HCT116 (cell line): ENCODE measurements at regions not wholly inside any gene's neighbourhood (a gene's known extent, or its start where the extent isn't known, plus 50 kb on each side); places are given as distances from the start of the nearest gene placed in this dataset.

ENCODE experiments used
- ATAC-seq: fragments of 200-7000 bp; cut with Tn5 transposase; 2 replicates; pipeline ENCODE4 v1.9.1; 2020; ENCODE audit warnings: mild to moderate bottlenecking, moderate library complexity
- BruUV-seq: library from RNA; stranded (reverse); fragments of 400-500 nt; replicated peaks from 2 replicates; lab custom pipeline; 2021; lab: Mats Ljungman, UMichigan
- CTCF ChIA-PET: fragments of 300-600 bp; sonication (Branson Sonifier 250); formaldehyde crosslinking; loops from one replicate; lab custom pipeline; 2021; ENCODE audit warnings: antibody characterized with exemption; lab: Charles Lee
- POLR2A ChIA-PET: fragments of 300-600, 350-600 bp; sonication (Branson Sonifier 250); formaldehyde crosslinking; loops from one replicate; lab custom pipeline; 2021; ENCODE audit warnings: antibody characterized with exemption; lab: Charles Lee
- RAD21 ChIA-PET, 2 experiments: fragments of 300-600 bp; sonication (Branson Sonifier 250); formaldehyde crosslinking; loops; one replicate each; lab custom pipeline; 2023; ENCODE audit warnings: low total read pairs in 2 of 2; ENCODE audit not compliant: uncharacterized antibody in 2 of 2, unreplicated experiment in 2 of 2, low non-redundant PET in 1 of 2; lab: Charles Lee
- DNase-seq: peaks from one replicate; pipeline ENCODE4 v3.0.0-alpha.2; 2010; ENCODE audit warnings: low read depth, low spot score
- H2AFZ ChIP-seq: fragments of 200-600 bp; shearing (Covaris generic), sonication (generic); 2 replicates; pipeline ENCODE4 v1.6.1; 2017; ENCODE audit warnings: low read depth, mixed run types, mixed read lengths, antibody characterized with exemption, low read length; ENCODE audit not compliant: poor library complexity, severe bottlenecking
- H3K27ac ChIP-seq: 2 replicates; pipeline ENCODE4 v1.5.1; 2012; ENCODE audit warnings: low read depth, low read length
- H3K27me3 ChIP-seq: fragments of 200-600 bp; sonication (generic); 2 replicates; pipeline ENCODE4 v1.6.1; 2016; ENCODE audit warnings: mixed run types, low read length, mixed read lengths; ENCODE audit not compliant: insufficient read depth
- H3K36me3 ChIP-seq, 2 experiments: fragments of 200-500 bp in 1 of 2; fragments of 200-600 bp in 1 of 2; sonication (Bioruptor generic) in 1 of 2; sonication (generic) in 1 of 2; 2 replicates each; pipeline versions ENCODE4 v1.5.1 to v1.6.1; 2014 to 2016; ENCODE audit warnings: low read length in 2 of 2, inconsistent platforms in 1 of 2, mixed read lengths in 1 of 2, mixed run types in 1 of 2; ENCODE audit not compliant: insufficient read depth in 2 of 2, control insufficient read depth in 1 of 2
- H3K4me1 ChIP-seq, 2 experiments: fragments of 200-600 bp in 1 of 2; sonication (generic) in 1 of 2; 2 replicates each; pipeline versions ENCODE4 v1.5.1 to v1.6.1; 2012 to 2017; ENCODE audit warnings: low read length in 2 of 2, inconsistent platforms in 1 of 2, mild to moderate bottlenecking in 1 of 2, mixed read lengths in 1 of 2, mixed run types in 1 of 2, moderate library complexity in 1 of 2; ENCODE audit not compliant: insufficient read depth in 2 of 2, control insufficient read depth in 1 of 2
- H3K4me2 ChIP-seq: fragments of 200-600 bp; sonication (generic); 2 replicates; pipeline ENCODE4 v1.6.1; 2017; ENCODE audit warnings: mixed run types, low read length, mixed read lengths
- H3K4me3 ChIP-seq, 2 experiments: fragments of 200-600 bp in 1 of 2; sonication (generic) in 1 of 2; replicated peaks in 1 of 2; 2 replicates each; pipeline ENCODE4 v1.5.1; 2011 to 2016; ENCODE audit warnings: low read length in 2 of 2, control low read depth in 1 of 2, low read depth in 1 of 2, mild to moderate bottlenecking in 1 of 2, mixed read lengths in 1 of 2, mixed run types in 1 of 2
- H3K79me2 ChIP-seq: fragments of 200-600 bp; sonication (generic); 2 replicates; pipeline ENCODE4 v1.6.1; 2017; ENCODE audit warnings: mild to moderate bottlenecking, mixed run types, low read length, moderate library complexity, mixed read lengths; ENCODE audit not compliant: insufficient read depth
- H3K9ac ChIP-seq: fragments of 200-600 bp; sonication (generic); 2 replicates; pipeline ENCODE4 v1.6.1; 2016; ENCODE audit warnings: low read length, mixed read lengths
- H3K9me2 ChIP-seq: fragments of 200-600 bp; sonication (generic), shearing (Covaris generic); 2 replicates; pipeline ENCODE4 v1.6.1; 2017; ENCODE audit warnings: mixed run types, mild to moderate bottlenecking, moderate library complexity; ENCODE audit not compliant: insufficient read depth
- H3K9me3 ChIP-seq, 2 experiments: fragments of 200-500 bp in 1 of 2; fragments of 200-600 bp in 1 of 2; sonication (Bioruptor generic) in 1 of 2; sonication (generic) in 1 of 2; 2 replicates each; pipeline ENCODE4 v1.6.1; 2014 to 2017; ENCODE audit warnings: low read length in 2 of 2, mixed read lengths in 2 of 2, inconsistent platforms in 1 of 2, low read depth in 1 of 2, mild to moderate bottlenecking in 1 of 2, mixed run types in 1 of 2, moderate library complexity in 1 of 2; ENCODE audit not compliant: control insufficient read depth in 1 of 2, insufficient read depth in 1 of 2
- H4K20me1 ChIP-seq: fragments of 200-600 bp; sonication (generic), shearing (Covaris generic); 2 replicates; pipeline ENCODE4 v1.6.1; 2017; ENCODE audit warnings: mixed run types, mild to moderate bottlenecking, moderate library complexity; ENCODE audit not compliant: insufficient read depth
- CBX3 ChIP-seq: IDR thresholded peaks from 2 replicates; pipeline ENCODE4 v1.6.1; 2012; ENCODE audit warnings: low read depth
- CEBPB ChIP-seq: IDR thresholded peaks from 2 replicates; pipeline ENCODE4 v1.6.1; 2012; ENCODE audit warnings: low read depth
- CTCF ChIP-seq, 3 experiments: fragments of 200-600 bp in 1 of 3; sonication (generic) in 1 of 3; IDR thresholded peaks in 2 of 3; conservative IDR thresholded peaks in 1 of 3; 2 replicates each; pipeline ENCODE4 v1.5.1; 2012 to 2017; ENCODE audit warnings: low read depth in 2 of 3, low read length in 2 of 3, antibody characterized with exemption in 1 of 3, borderline replicate concordance in 1 of 3, control low read depth in 1 of 3, mild to moderate bottlenecking in 1 of 3, mixed read lengths in 1 of 3, mixed run types in 1 of 3, moderate library complexity in 1 of 3; ENCODE audit not compliant: insufficient read depth in 1 of 3
- EGR1 ChIP-seq: IDR thresholded peaks from 2 replicates; pipeline ENCODE4 v1.6.1; 2012; ENCODE audit warnings: low read depth
- EZH2 ChIP-seq: fragments of 200-600 bp; sonication (generic); IDR thresholded peaks from 2 replicates; pipeline ENCODE4 v1.6.1; 2017; ENCODE audit warnings: antibody characterized with exemption, mixed run types
- FOSL1 ChIP-seq: IDR thresholded peaks from 2 replicates; pipeline ENCODE4 v1.6.1; 2012; ENCODE audit warnings: low read depth
- POLR2AphosphoS5 ChIP-seq: IDR thresholded peaks from 2 replicates; pipeline ENCODE4 v1.6.1; 2011; ENCODE audit warnings: mild to moderate bottlenecking, low read depth, low read length, moderate library complexity
- RAD21 ChIP-seq: IDR thresholded peaks from 2 replicates; pipeline ENCODE4 v1.6.1; 2012; ENCODE audit warnings: low read depth, mild to moderate bottlenecking
- SP1 ChIP-seq: IDR thresholded peaks from 2 replicates; pipeline ENCODE4 v1.6.1; 2012; ENCODE audit warnings: low read depth
- SRF ChIP-seq: IDR thresholded peaks from 2 replicates; pipeline ENCODE4 v1.6.1; 2012; ENCODE audit warnings: low read depth
- YY1 ChIP-seq: IDR thresholded peaks from 2 replicates; pipeline ENCODE4 v1.6.1; 2011; ENCODE audit warnings: low read length, low read depth, moderate library complexity, mild to moderate bottlenecking; ENCODE audit not compliant: insufficient replicate concordance; ENCODE audit errors: extremely low read depth
- ZFX ChIP-seq: fragments of 450-650 bp; IDR thresholded peaks from 2 replicates; pipeline ENCODE4 v1.6.1; 2017
- ZNF274 ChIP-seq: fragments of 200-500 bp; sonication (Bioruptor generic); IDR thresholded peaks from 2 replicates; pipeline ENCODE4 v1.6.1; 2014; ENCODE audit warnings: mild to moderate bottlenecking, low read depth, low read length, inconsistent platforms
- intact Hi-C: fragments of 100-400 bp; cut with micrococcal nuclease; formaldehyde crosslinking; loops from 2 replicates; pipeline ENCODE4 v1.10.0; 2022
- TF ChIP-seq, protein P1 (sequence below): IDR thresholded peaks from 2 replicates; pipeline ENCODE4 v1.6.1; 2012
- TF ChIP-seq, protein P2 (sequence below): IDR thresholded peaks from 2 replicates; pipeline ENCODE4 v1.6.1; 2012; ENCODE audit warnings: low read depth

DNA sequence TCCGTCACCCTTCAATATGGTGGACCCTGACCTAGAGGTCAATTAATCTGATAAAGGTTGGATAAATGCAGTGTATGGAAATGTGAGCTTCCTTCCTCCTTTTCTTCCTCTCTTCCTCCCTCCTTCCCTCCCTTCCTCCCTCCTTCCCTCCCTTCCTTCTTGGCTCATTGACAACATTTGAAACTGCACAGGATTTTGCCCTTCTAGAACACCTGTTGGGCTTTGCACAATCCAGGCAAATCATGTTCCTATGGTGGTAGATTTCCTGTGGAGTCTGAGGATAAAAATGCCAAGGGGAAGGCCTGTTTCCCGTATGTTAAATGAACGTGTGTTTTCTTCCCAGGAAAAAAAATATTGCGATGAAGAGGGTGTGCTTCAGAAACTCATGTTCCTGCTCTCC, 642.8 kb downstream of the EPM2A start:
- Histone ChIP-seq H3K9ac (no peak overlapping the region), H3K9me3 (no peaks in the 10 kb centered on the region), H4K20me1 (no peaks in the 10 kb centered on the region), H3K27me3 (no peaks in the 10 kb centered on the region), H3K4me3 (no peak overlapping the region), H3K27ac (no peak overlapping the region), H2AFZ (no peak overlapping the region), H3K79me2 (no peaks in the 10 kb centered on the region), H3K36me3 (no peaks in the 10 kb centered on the region), H3K4me2 (no peak overlapping the region), H3K9me2 (no peaks in the 10 kb centered on the region), H3K4me1 (no peaks in the 10 kb centered on the region)
- DNase-seq (no peak), ATAC-seq (no peak)
- POLR2A ChIA-PET, result no interaction called here
- no TSS peak for BruUV-seq
- CTCF ChIA-PET, result no interaction called here
- TF ChIP-seq YY1 (no peak), ZFX (no peak), CBX3 (no peak), EZH2 (no peak), EGR1 (no peak), SP1 (no peak), SRF (no peak), RAD21 (no peak), FOSL1 (no peak), CEBPB (no peak), POLR2AphosphoS5 (no peak), ZNF274 (no peak), CTCF (IDR thresholded peaks at IDR 0.05 in 2 of 3, conservative IDR thresholded peaks at IDR 0.05 in 1 of 3; ENCODE audit: borderline replicate concordance in 1 of 3, insufficient read depth in 1 of 3, low read depth in 2 of 3, low read length in 2 of 3) (no peak)
- TF ChIP-seq, protein P1, sequence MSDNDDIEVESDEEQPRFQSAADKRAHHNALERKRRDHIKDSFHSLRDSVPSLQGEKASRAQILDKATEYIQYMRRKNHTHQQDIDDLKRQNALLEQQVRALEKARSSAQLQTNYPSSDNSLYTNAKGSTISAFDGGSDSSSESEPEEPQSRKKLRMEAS, result no peak
- TF ChIP-seq, protein P2, sequence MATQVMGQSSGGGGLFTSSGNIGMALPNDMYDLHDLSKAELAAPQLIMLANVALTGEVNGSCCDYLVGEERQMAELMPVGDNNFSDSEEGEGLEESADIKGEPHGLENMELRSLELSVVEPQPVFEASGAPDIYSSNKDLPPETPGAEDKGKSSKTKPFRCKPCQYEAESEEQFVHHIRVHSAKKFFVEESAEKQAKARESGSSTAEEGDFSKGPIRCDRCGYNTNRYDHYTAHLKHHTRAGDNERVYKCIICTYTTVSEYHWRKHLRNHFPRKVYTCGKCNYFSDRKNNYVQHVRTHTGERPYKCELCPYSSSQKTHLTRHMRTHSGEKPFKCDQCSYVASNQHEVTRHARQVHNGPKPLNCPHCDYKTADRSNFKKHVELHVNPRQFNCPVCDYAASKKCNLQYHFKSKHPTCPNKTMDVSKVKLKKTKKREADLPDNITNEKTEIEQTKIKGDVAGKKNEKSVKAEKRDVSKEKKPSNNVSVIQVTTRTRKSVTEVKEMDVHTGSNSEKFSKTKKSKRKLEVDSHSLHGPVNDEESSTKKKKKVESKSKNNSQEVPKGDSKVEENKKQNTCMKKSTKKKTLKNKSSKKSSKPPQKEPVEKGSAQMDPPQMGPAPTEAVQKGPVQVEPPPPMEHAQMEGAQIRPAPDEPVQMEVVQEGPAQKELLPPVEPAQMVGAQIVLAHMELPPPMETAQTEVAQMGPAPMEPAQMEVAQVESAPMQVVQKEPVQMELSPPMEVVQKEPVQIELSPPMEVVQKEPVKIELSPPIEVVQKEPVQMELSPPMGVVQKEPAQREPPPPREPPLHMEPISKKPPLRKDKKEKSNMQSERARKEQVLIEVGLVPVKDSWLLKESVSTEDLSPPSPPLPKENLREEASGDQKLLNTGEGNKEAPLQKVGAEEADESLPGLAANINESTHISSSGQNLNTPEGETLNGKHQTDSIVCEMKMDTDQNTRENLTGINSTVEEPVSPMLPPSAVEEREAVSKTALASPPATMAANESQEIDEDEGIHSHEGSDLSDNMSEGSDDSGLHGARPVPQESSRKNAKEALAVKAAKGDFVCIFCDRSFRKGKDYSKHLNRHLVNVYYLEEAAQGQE, result no peak
- intact Hi-C loops, result no loop called here
- RAD21 ChIA-PET, result no interaction called here
